ENCODE measurements at regions not wholly inside any gene's neighbourhood (a gene's known extent, or its start where the extent isn't known, plus 50 kb on each side); places are given as distances from the start of the nearest gene placed in this dataset.

GRCh38 chr12:114092981-114093380 is 126.9 kb upstream of the RBM19 start:
- Histone ChIP-seq H3K9me2 (ENCODE audit: insufficient read depth) (no peaks in the 10 kb centered on the region), H3K27ac (ENCODE audit: low read depth, low read length) (no peak overlapping the region), H3K4me2 (ENCODE audit: low read length) (no peak overlapping the region), H3K79me2 (ENCODE audit: insufficient read depth, low read length) (no peaks in the 10 kb centered on the region), H4K20me1 (ENCODE audit: insufficient read depth) (no peaks in the 10 kb centered on the region), H2AFZ (ENCODE audit: low read depth, low read length, poor library complexity, severe bottlenecking) (no peak overlapping the region), H3K9me3 (ENCODE audit: control insufficient read depth in 1 of 2, insufficient read depth in 1 of 2, low read depth in 1 of 2, low read length in 2 of 2) (no peaks in the 10 kb centered on the region), H3K36me3 (ENCODE audit: control insufficient read depth in 1 of 2, insufficient read depth in 2 of 2, low read length in 2 of 2) (no peaks in the 10 kb centered on the region), H3K27me3 (ENCODE audit: insufficient read depth, low read length) (peaks cover 30% of the 10 kb centered on the region), H3K4me3 (replicated peaks in 1 of 2; ENCODE audit: low read depth in 1 of 2, low read length in 2 of 2) (no peak overlapping the region), H3K4me1 (ENCODE audit: control insufficient read depth in 1 of 2, insufficient read depth in 2 of 2, low read length in 2 of 2) (no peaks in the 10 kb centered on the region), H3K9ac (ENCODE audit: low read length) (no peak overlapping the region)
- CTCF ChIA-PET: no interaction called here
- POLR2A ChIA-PET: no interaction called here
- no peak for DNase-seq (ENCODE audit: low read depth, low spot score)
- no peak for ATAC-seq
- TF ChIP-seq JUND (IDR thresholded peaks at IDR 0.05) (no peak), REST (IDR thresholded peaks at IDR 0.05; ENCODE audit: low read depth) (no peak), POLR2AphosphoS5 (IDR thresholded peaks at IDR 0.05; ENCODE audit: low read depth, low read length) (no peak), EZH2phosphoT487 (IDR thresholded peaks at IDR 0.05; ENCODE audit: borderline replicate concordance) (no peak), MAX (IDR thresholded peaks at IDR 0.05) (no peak), CEBPB (IDR thresholded peaks at IDR 0.05; ENCODE audit: low read depth) (no peak), ZBTB33 (IDR thresholded peaks at IDR 0.05; ENCODE audit: extremely low read depth, insufficient replicate concordance, low read length) (no peak), EZH2 (IDR thresholded peaks at IDR 0.05) (no peak), SIN3A (IDR thresholded peaks at IDR 0.05; ENCODE audit: low read depth) (no peak), ATF3 (IDR thresholded peaks at IDR 0.05) (no peak), TCF7L2 (IDR thresholded peaks at IDR 0.05; ENCODE audit: borderline replicate concordance, extremely low read depth, insufficient read depth, insufficient read length) (no peak)
- no TSS peak for BruUV-seq (replicated peaks)
- intact Hi-C loops (cut with micrococcal nuclease): no loop called here
- RAD21 ChIA-PET (ENCODE audit: low non-redundant PET in 1 of 2, low total read pairs in 2 of 2, uncharacterized antibody in 2 of 2, unreplicated experiment in 2 of 2): no interaction called here
